Stimulated activated CD4-positive, alpha-beta T cell treated with anti-CD3 and anti-CD28 coated beads, Interleukin-1b, Interleukin-23, amount 100 ng/mL, for 48 hours (primary cell): ENCODE measurements at regions not wholly inside any gene's neighbourhood (a gene's known extent, or its start where the extent isn't known, plus 50 kb on each side); places are given as distances from the start of the nearest gene placed in this dataset.

Source experiments
- DNase-seq: peaks from one replicate; pipeline ENCODE4 v3.0.0-alpha.2; 2020

DNA sequence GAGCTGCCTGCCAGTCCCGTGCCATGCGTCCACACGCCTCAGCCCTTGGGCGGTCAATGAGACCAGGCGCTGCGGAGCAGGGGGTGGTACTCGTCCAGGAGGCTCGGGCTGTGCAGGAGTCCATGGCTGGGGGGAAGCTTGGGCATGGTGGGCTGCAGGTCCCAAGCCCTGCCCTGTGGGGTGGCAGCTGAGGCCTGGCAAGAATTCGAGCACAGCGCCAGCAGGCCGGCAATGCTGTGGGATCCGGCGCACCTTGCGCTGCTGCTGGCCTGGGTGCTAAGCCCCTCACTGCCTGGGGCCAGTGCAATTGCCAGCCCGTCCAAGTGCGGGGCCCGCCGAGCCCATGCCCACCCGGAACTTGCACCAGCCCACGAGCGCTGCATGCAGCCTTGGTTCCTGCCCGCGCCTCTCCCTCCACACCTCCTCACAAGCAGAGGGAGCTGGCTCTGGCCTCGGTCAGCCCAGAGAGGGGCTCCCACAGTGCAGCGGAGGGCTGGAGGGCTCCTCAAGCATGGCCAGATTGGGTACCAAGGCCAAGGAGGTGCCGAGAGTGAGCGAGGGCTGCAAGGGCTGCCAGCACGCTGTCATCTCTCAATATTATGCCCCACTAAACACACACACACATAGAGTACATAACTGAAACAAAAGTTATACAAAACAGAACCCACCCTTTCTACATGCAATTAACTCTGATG, 307.7 kb downstream of the LMO4 start:
- no peak for DNase-seq

GRCh38 chr1:87638636-87639035, 310.0 kb downstream of the LMO4 start:
- DNase-seq, result no peak

GRCh38 chr1:87641996-87642395, 313.3 kb downstream of the LMO4 start:
- no peak for DNase-seq

DNA sequence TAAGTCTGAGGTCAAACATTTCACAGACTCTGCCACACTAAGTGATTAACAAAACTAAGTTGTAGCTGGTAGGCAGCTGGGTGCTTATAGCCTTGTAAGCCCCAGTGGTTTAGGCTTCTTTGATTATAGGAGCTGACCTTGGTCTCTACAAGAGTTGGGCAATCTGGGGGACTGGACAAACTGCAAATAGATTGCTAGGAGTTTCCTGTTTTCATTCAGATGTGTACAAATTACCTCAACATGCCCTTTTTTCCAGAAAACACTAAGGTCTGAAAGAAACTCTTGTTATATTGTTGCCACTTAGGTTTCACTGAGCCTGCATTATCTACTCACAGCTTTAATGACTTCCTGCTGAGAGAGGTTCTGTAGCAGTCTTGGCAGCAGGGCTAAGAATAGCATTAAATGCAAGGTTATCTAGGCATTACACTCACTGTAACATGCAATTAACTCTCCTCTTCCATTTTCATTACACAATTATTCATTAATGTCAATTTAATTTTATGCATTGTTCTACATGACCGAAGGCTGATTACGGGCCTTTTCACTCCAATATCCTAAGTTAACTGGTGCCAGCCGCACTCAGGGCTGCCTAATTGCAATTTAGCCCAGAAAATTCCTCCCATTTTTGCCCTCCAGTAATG, 314.0 kb downstream of the LMO4 start:
- DNase-seq, result no peak

DNA sequence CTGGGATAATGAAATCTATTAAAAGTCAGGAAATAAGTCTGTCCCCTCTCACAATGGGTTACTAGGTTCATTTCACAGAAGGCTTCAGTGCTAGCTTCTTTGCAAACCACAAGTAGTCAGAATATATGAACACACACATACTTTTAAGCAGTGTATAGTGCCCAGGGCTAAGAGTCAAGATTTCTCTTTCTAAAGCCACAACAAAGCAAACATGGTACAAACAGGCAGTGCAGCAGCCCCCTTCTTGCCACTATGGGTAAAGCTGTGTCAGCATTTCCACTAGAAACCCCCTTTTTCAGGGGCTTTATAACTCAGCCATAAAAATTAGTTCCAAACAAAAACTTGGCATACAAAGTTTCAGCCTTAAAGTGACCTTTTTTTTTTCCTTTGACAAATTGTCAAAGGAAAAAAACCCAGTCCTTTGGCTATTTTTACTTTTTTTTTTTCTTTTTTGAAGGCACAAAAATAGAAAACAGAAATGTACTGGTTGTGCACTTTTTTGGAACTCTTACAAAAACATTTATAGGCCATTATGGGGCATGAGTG, 315.4 kb downstream of the LMO4 start:
- no peak for DNase-seq

DNA sequence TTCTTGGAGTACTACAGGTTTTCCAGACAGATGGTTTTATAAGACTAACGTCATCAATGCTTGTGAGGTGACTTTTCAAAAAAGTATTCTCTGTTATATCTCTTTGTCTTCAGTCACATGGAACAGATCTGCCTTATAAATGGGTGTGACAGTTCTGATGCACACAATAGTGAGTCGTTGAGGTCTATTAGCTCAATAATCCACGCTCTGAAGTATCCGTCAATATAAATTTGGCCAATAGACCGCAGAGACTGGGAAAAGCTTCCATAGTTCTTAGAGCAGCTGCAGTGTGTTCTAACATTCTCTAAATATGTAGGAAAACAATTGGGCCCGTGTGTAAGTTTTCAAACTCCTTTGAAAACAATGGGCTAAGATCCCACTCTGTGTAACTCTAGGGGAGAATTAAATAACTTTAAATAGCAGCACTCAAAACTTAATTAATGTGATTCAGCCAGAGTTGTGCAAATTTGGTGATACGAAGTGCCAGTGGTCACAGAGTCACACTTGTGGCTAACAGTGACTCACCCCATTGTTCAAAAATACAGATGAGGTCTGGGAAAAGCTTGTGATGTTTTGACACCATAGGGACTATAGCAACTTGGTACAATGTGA, 316.0 kb downstream of the LMO4 start:
- DNase-seq, result no peak

DNA sequence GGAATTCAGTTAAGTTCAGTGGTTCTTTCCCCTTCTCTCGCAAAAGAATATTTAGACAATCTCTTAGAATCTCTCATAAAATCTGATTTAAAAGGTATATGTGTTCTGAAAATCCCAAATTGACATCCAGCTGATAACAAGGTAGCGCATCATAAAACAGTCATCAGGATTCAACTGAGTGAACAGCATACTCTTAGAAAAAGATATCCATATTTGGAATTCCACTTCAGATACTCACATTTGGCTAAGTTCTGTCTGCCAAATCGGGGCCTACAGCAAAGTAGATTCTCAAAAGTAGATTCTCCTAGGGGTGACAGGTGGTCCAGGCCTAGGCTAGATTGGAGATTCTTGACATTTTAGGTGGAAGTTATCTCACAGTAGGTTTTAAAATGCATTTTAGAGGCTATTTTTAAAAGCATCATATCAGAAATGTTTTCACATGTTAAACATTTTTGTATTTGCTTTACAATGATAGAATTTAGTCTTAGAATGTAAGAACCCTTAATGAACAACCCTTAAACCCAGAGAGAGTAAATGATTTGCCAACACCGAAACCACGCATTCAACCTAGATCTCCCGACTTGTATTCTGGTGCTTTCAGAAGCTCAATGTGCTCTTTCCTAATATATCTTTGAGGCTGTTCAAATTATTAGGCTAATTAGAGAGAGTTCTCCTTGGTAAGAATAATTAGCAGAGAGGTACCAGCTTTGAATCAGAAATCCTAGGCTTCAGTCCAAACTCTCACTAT, 318.9 kb downstream of the LMO4 start:
- DNase-seq, result no peak

- no peak for DNase-seq
Measured at GRCh38 chr1:87648323-87649119, 319.8 kb downstream of the LMO4 start.

- no peak for DNase-seq
Measured at GRCh38 chr1:87650306-87650705, 321.6 kb downstream of the LMO4 start.

- DNase-seq, result no peak
Measured at GRCh38 chr1:87652176-87652575, 323.5 kb downstream of the LMO4 start.

DNA sequence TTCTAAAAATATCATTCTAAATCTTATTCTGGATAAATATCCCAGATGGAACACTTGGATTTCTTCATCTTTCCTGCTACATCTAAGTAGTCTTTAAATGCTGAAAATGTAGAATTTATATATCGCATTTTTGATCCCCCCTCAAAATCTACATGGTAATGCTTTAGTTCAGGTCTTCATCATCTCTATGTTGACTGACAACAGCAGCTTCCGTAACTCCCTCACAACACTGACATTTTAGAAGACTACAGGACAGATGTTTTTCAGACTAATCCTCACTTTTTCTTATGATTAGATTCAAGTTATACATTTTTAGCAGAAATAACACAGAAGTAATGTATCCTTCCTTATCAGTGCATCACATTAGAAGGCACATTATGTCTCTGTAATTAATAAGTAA, 336.5 kb downstream of the LMO4 start:
- no peak for DNase-seq

- DNase-seq, result no peak
Measured at GRCh38 chr1:87666681-87667080, 338.0 kb downstream of the LMO4 start.

GRCh38 chr1:87669674-87670073, 341.0 kb downstream of the LMO4 start:
- DNase-seq, result no peak

DNA sequence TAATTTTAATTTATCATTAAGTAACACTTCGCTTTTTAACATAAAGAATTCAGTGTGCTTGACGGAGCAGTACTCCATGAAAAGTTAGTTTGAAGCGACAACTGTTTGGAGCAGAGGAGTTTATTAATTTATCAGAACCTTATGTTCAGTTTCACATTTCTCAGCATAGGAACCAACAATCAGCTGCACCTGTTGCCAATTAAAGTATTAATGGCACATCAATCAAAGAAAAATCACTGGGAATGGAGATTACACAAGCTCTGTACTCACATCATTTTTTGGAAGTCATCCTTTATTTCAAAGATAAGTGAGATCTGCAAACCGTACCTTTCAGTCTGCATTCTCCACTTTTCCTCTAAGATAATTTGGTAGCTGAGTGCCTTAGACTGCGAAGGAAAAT, 344.6 kb downstream of the LMO4 start:
- no peak for DNase-seq

- DNase-seq, result no peak
Measured at GRCh38 chr1:87673748-87674147, 345.1 kb downstream of the LMO4 start.

- no peak for DNase-seq
Measured at GRCh38 chr1:87674791-87675190, 346.1 kb downstream of the LMO4 start.

GRCh38 chr1:87678266-87678665, 349.6 kb downstream of the LMO4 start:
- no peak for DNase-seq

DNA sequence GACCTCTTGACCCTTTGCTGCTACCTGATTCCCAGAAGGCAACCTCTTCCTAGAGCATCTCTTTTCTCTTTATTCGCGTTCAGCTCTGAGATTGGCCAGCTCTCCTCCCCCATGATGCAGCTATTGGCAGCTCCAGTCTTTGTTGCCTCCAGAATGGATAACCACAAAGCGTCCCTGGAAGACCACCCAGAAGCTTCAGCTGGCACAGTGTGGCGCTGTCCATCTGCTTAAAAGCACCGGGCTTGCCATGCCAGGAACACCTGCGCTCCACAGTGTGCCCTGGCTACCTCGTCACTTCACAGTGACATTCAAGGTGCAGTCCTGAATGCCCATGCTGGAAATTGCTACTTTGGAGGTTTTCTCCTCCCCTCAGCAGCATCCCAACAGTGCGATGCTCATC, 353.9 kb downstream of the LMO4 start:
- DNase-seq, result no peak

- no peak for DNase-seq
Measured at GRCh38 chr1:87683196-87683956, 354.7 kb downstream of the LMO4 start.

GRCh38 chr1:87684194-87684593, 355.5 kb downstream of the LMO4 start:
- no peak for DNase-seq

GRCh38 chr1:87684713-87685205, 356.1 kb downstream of the LMO4 start:
- no peak for DNase-seq
